CD8-positive, alpha-beta memory T cell (primary cell): ENCODE measurements at regions not wholly inside any gene's neighbourhood (a gene's known extent, or its start where the extent isn't known, plus 50 kb on each side); places are given as distances from the start of the nearest gene placed in this dataset.
"Not testable (repeated sequence)": the region's sequence is repeated elsewhere in the genome, so short reads cannot be mapped to it uniquely, and the experiment has no call there.

ENCODE experiments used
- CTCF ChIA-PET: fragments of 350-600 bp; sonication (Branson Sonifier 250); formaldehyde crosslinking; loops from one replicate; lab custom pipeline; 2021; ENCODE audit warnings: antibody characterized with exemption; lab: Charles Lee
- POLR2A ChIA-PET: fragments of 350-600 bp; sonication (Branson Sonifier 250); formaldehyde crosslinking; loops from one replicate; lab custom pipeline; 2021; ENCODE audit warnings: antibody characterized with exemption; lab: Charles Lee
- DNase-seq, 5 donors: peaks; one replicate each; pipeline versions ENCODE4 v3.0.0 to v3.0.0-alpha.2; 2020 to 2022; ENCODE audit warnings: mixed read lengths in 1 of 5
- H3K27ac ChIP-seq: one replicate; pipeline ENCODE4 v1.7.0; 2013; ENCODE audit warnings: low read depth, mild to moderate bottlenecking, low read length, moderate library complexity
- H3K27me3 ChIP-seq: 2 replicates; pipeline ENCODE4 v1.7.0; 2013; ENCODE audit warnings: low read length, mild to moderate bottlenecking; ENCODE audit not compliant: insufficient read depth, poor library complexity, severe bottlenecking
- H3K36me3 ChIP-seq: 2 replicates; pipeline ENCODE4 v1.7.0; 2013; ENCODE audit warnings: mild to moderate bottlenecking, low read length, moderate library complexity; ENCODE audit not compliant: insufficient read depth
- H3K4me1 ChIP-seq: 2 replicates; pipeline ENCODE4 v1.7.0; 2013; ENCODE audit warnings: mild to moderate bottlenecking, low read length, moderate library complexity; ENCODE audit not compliant: insufficient read depth
- H3K4me3 ChIP-seq: 2 replicates; pipeline ENCODE4 v1.7.0; 2013; ENCODE audit warnings: mild to moderate bottlenecking, low read length
- H3K9me3 ChIP-seq: 2 replicates; pipeline ENCODE4 v1.7.0; 2013; ENCODE audit warnings: mild to moderate bottlenecking, low read length
- H3K27ac Mint-ChIP-seq, 8 donors: one replicate each; pipeline ENCODE4 v1.8.0; 2020 to 2021; ENCODE audit warnings: mixed read lengths in 8 of 8, mild to moderate bottlenecking in 6 of 8, inconsistent platforms in 3 of 8, moderate library complexity in 3 of 8
- H3K27me3 Mint-ChIP-seq, 2 donors: one replicate each; pipeline ENCODE4 v1.8.0; 2020 to 2021; ENCODE audit warnings: mixed read lengths in 2 of 2, mild to moderate bottlenecking in 1 of 2, moderate library complexity in 1 of 2
- H3K36me3 Mint-ChIP-seq, 3 donors: one replicate each; pipeline ENCODE4 v1.8.0; 2020 to 2021; ENCODE audit warnings: mixed read lengths in 3 of 3, inconsistent platforms in 1 of 3, mild to moderate bottlenecking in 1 of 3
- H3K4me1 Mint-ChIP-seq, 3 donors: one replicate each; pipeline ENCODE4 v1.8.0; 2020 to 2021; ENCODE audit warnings: mixed read lengths in 3 of 3, inconsistent platforms in 1 of 3, mild to moderate bottlenecking in 1 of 3
- H3K4me3 Mint-ChIP-seq, 7 donors: one replicate each; pipeline ENCODE4 v1.8.0; 2020 to 2021; ENCODE audit warnings: mixed read lengths in 7 of 7, mild to moderate bottlenecking in 6 of 7, moderate library complexity in 4 of 7, inconsistent platforms in 2 of 7
- H3K9me3 Mint-ChIP-seq, 5 donors: one replicate each; pipeline ENCODE4 v1.8.0; 2020 to 2022; ENCODE audit warnings: mixed read lengths in 5 of 5, mild to moderate bottlenecking in 3 of 5, moderate library complexity in 2 of 5, inconsistent platforms in 1 of 5

GRCh38 chr7:4383584-4383983, 298.5 kb upstream of the FOXK1 start:
- no peak overlapping the region for H3K27ac Mint-ChIP-seq
- ChIA-PET POLR2A (no interaction called here), CTCF (no interaction called here)
- Histone ChIP-seq H3K27me3 (no peaks in the 10 kb centered on the region), H3K4me3 (no peak overlapping the region), H3K9me3 (no peaks in the 10 kb centered on the region), H3K27ac (no peak overlapping the region), H3K4me1 (no peaks in the 10 kb centered on the region), H3K36me3 (no peaks in the 10 kb centered on the region)
- H3K27me3 Mint-ChIP-seq: peaks cover 0 to 1% of the 10 kb centered on the region in 2 donors
- no peaks in the 10 kb centered on the region for H3K4me1 Mint-ChIP-seq
- DNase-seq: no peak
- no peak overlapping the region for H3K4me3 Mint-ChIP-seq
- peaks cover 0 to 3% (median 0%) of the 10 kb centered on the region in 3 donors for H3K36me3 Mint-ChIP-seq
- peaks cover 4 to 7% (median 6%) of the 10 kb centered on the region in 5 donors for H3K9me3 Mint-ChIP-seq

GRCh38 chr7:4386190-4386589, 295.9 kb upstream of the FOXK1 start:
- no peaks in the 10 kb centered on the region for H3K4me1 ChIP-seq
- Mint-ChIP-seq H3K9me3 (peaks cover 0 to 11% (median 3%) of the 10 kb centered on the region in 5 donors), H3K27ac (no peak overlapping the region), H3K4me3 (no peak overlapping the region), H3K36me3 (peaks cover 0 to 3% (median 0%) of the 10 kb centered on the region in 3 donors), H3K4me1 (no peaks in the 10 kb centered on the region), H3K27me3 (peaks cover 0 to 8% of the 10 kb centered on the region in 2 donors)
- no peaks in the 10 kb centered on the region for H3K9me3 ChIP-seq
- no peak overlapping the region for H3K4me3 ChIP-seq
- ChIA-PET CTCF (no interaction called here), POLR2A (no interaction called here)
- no peak overlapping the region for H3K27ac ChIP-seq
- DNase-seq: no peak
- no peaks in the 10 kb centered on the region for H3K36me3 ChIP-seq
- H3K27me3 ChIP-seq: no peaks in the 10 kb centered on the region

GRCh38 chr7:4391103-4391502, 291.0 kb upstream of the FOXK1 start:
- CTCF ChIA-PET, H3K27me3 ChIP-seq, H3K27ac Mint-ChIP-seq, H3K27me3 Mint-ChIP-seq, POLR2A ChIA-PET, DNase-seq, H3K27ac ChIP-seq, H3K36me3 ChIP-seq, H3K4me1 Mint-ChIP-seq, H3K4me1 ChIP-seq, H3K9me3 ChIP-seq, H3K36me3 Mint-ChIP-seq, H3K4me3 Mint-ChIP-seq, H3K4me3 ChIP-seq: not testable (repeated sequence)
- peaks cover 0 to 11% (median 6%) of the 10 kb centered on the region in 5 donors for H3K9me3 Mint-ChIP-seq

GRCh38 chr7:4394736-4395135, 287.4 kb upstream of the FOXK1 start:
- Histone ChIP-seq H3K4me3 (no peak overlapping the region), H3K27me3 (no peaks in the 10 kb centered on the region), H3K36me3 (no peaks in the 10 kb centered on the region), H3K4me1 (no peaks in the 10 kb centered on the region), H3K9me3 (no peaks in the 10 kb centered on the region), H3K27ac (no peak overlapping the region)
- no peak for DNase-seq
- no peak overlapping the region for H3K27ac Mint-ChIP-seq
- H3K36me3 Mint-ChIP-seq: no peaks in the 10 kb centered on the region
- CTCF ChIA-PET: no interaction called here
- peaks cover 3 to 11% of the 10 kb centered on the region in 2 donors for H3K27me3 Mint-ChIP-seq
- POLR2A ChIA-PET: no interaction called here
- H3K4me1 Mint-ChIP-seq: no peaks in the 10 kb centered on the region
- H3K4me3 Mint-ChIP-seq: no peak overlapping the region
- peaks cover 0 to 6% (median 4%) of the 10 kb centered on the region in 5 donors for H3K9me3 Mint-ChIP-seq

GRCh38 chr7:4399121-4399520, 283.0 kb upstream of the FOXK1 start:
- Mint-ChIP-seq H3K4me1 (no peaks in the 10 kb centered on the region), H3K36me3 (no peaks in the 10 kb centered on the region), H3K4me3 (no peak overlapping the region), H3K9me3 (peaks cover 0 to 8% (median 4%) of the 10 kb centered on the region in 5 donors), H3K27me3 (peaks cover 0 to 11% of the 10 kb centered on the region in 2 donors), H3K27ac (no peak overlapping the region)
- Histone ChIP-seq H3K4me1 (no peaks in the 10 kb centered on the region), H3K27me3 (no peaks in the 10 kb centered on the region), H3K36me3 (no peaks in the 10 kb centered on the region), H3K4me3 (no peak overlapping the region), H3K27ac (no peak overlapping the region), H3K9me3 (no peaks in the 10 kb centered on the region)
- POLR2A ChIA-PET: no interaction called here
- CTCF ChIA-PET: no interaction called here
- no peak for DNase-seq

GRCh38 chr7:4399596-4399995, 282.5 kb upstream of the FOXK1 start:
- H3K27me3 Mint-ChIP-seq: peaks cover 3 to 11% of the 10 kb centered on the region in 2 donors
- Histone ChIP-seq H3K36me3 (no peaks in the 10 kb centered on the region), H3K9me3 (no peaks in the 10 kb centered on the region), H3K4me3 (no peak overlapping the region), H3K27me3 (no peaks in the 10 kb centered on the region), H3K4me1 (no peaks in the 10 kb centered on the region), H3K27ac (no peak overlapping the region)
- H3K4me1 Mint-ChIP-seq: no peaks in the 10 kb centered on the region
- no peak for DNase-seq
- POLR2A ChIA-PET: no interaction called here
- H3K27ac Mint-ChIP-seq: no peak overlapping the region
- H3K9me3 Mint-ChIP-seq: peaks cover 2 to 8% (median 4%) of the 10 kb centered on the region in 5 donors
- CTCF ChIA-PET: no interaction called here
- no peak overlapping the region for H3K4me3 Mint-ChIP-seq
- H3K36me3 Mint-ChIP-seq: peaks cover 0 to 3% (median 0%) of the 10 kb centered on the region in 3 donors

GRCh38 chr7:4406288-4407058, 275.6 kb upstream of the FOXK1 start:
- H3K36me3 Mint-ChIP-seq: peaks cover 0 to 3% (median 0%) of the 10 kb centered on the region in 3 donors
- H3K4me3 Mint-ChIP-seq: no peak overlapping the region
- ChIA-PET POLR2A (no interaction called here), CTCF (no interaction called here)
- no peak overlapping the region for H3K27ac Mint-ChIP-seq
- Histone ChIP-seq H3K36me3 (no peaks in the 10 kb centered on the region), H3K4me1 (no peaks in the 10 kb centered on the region), H3K4me3 (no peak overlapping the region), H3K27ac (no peak overlapping the region), H3K9me3 (no peaks in the 10 kb centered on the region), H3K27me3 (no peaks in the 10 kb centered on the region)
- no peaks in the 10 kb centered on the region for H3K4me1 Mint-ChIP-seq
- H3K9me3 Mint-ChIP-seq: peaks cover 6 to 12% (median 10%) of the 10 kb centered on the region in 5 donors
- no peak for DNase-seq
- peaks cover 0 to 3% of the 10 kb centered on the region in 2 donors for H3K27me3 Mint-ChIP-seq

GRCh38 chr7:4409946-4410345, 272.1 kb upstream of the FOXK1 start:
- H3K27ac Mint-ChIP-seq: no peak overlapping the region
- H3K4me3 ChIP-seq: no peak overlapping the region
- H3K27me3 ChIP-seq: no peaks in the 10 kb centered on the region
- no peaks in the 10 kb centered on the region for H3K4me1 ChIP-seq
- POLR2A ChIA-PET: no interaction called here
- no peaks in the 10 kb centered on the region for H3K36me3 ChIP-seq
- no peak overlapping the region for H3K4me3 Mint-ChIP-seq
- H3K9me3 ChIP-seq: no peaks in the 10 kb centered on the region
- no peaks in the 10 kb centered on the region for H3K4me1 Mint-ChIP-seq
- peaks cover 2 to 17% (median 12%) of the 10 kb centered on the region in 5 donors for H3K9me3 Mint-ChIP-seq
- no peaks in the 10 kb centered on the region for H3K27me3 Mint-ChIP-seq
- no peaks in the 10 kb centered on the region for H3K36me3 Mint-ChIP-seq
- no peak for DNase-seq
- no peak overlapping the region for H3K27ac ChIP-seq
- CTCF ChIA-PET: no interaction called here
